Mesendoderm (in vitro differentiated cells): ENCODE measurements at regions not wholly inside any gene's neighbourhood (a gene's known extent, or its start where the extent isn't known, plus 50 kb on each side); places are given as distances from the start of the nearest gene placed in this dataset.
A peak's percentile ranks its signal among the peaks of the same experiment; 100 is the strongest.

ENCODE experiments used
- DNase-seq: peaks from one replicate; pipeline ENCODE4 v3.0.0; 2013
- H2AK5ac ChIP-seq: 2 replicates; pipeline ENCODE4 v1.6.1; 2013; ENCODE audit warnings: low read length, inconsistent platforms
- H2BK120ac ChIP-seq: 2 replicates; pipeline ENCODE4 v1.6.1; 2013; ENCODE audit warnings: low read depth, mild to moderate bottlenecking, low read length, moderate library complexity, mixed read lengths
- H2BK15ac ChIP-seq: replicated peaks from 2 replicates; pipeline ENCODE4 v1.6.1; 2013; ENCODE audit warnings: low read depth, mild to moderate bottlenecking, moderate library complexity
- H2BK5ac ChIP-seq: 2 replicates; pipeline ENCODE4 v1.6.1; 2013; ENCODE audit warnings: low read length, inconsistent platforms
- H3K18ac ChIP-seq: 2 replicates; pipeline ENCODE4 v1.6.1; 2013; ENCODE audit warnings: mild to moderate bottlenecking, low read length, mixed read lengths
- H3K23ac ChIP-seq: one replicate; pipeline ENCODE4 v1.6.1; 2013; ENCODE audit warnings: low read length
- H3K27ac ChIP-seq: 2 replicates; pipeline ENCODE4 v1.5.1; 2013; ENCODE audit warnings: low read depth, mild to moderate bottlenecking, inconsistent platforms, low read length, moderate library complexity
- H3K27me3 ChIP-seq: 2 replicates; pipeline ENCODE4 v1.6.1; 2013; ENCODE audit warnings: low read length, control low read depth, mild to moderate bottlenecking, inconsistent platforms; ENCODE audit not compliant: insufficient read depth, poor library complexity
- H3K36me3 ChIP-seq: 2 replicates; pipeline ENCODE4 v1.6.1; 2013; ENCODE audit warnings: low read length, inconsistent platforms; ENCODE audit not compliant: control insufficient read depth, insufficient read depth
- H3K4ac ChIP-seq: one replicate; pipeline ENCODE4 v1.6.1; 2013; ENCODE audit warnings: low read depth, mild to moderate bottlenecking, low read length, moderate library complexity
- H3K4me1 ChIP-seq: 2 replicates; pipeline ENCODE4 v1.6.1; 2013; ENCODE audit warnings: low read depth, low read length, inconsistent platforms; ENCODE audit not compliant: control insufficient read depth
- H3K4me2 ChIP-seq: 2 replicates; pipeline ENCODE4 v1.6.1; 2013; ENCODE audit warnings: low read length
- H3K4me3 ChIP-seq: 2 replicates; pipeline ENCODE4 v1.5.1; 2013; ENCODE audit warnings: mild to moderate bottlenecking, low read length
- H3K56ac ChIP-seq: one replicate; pipeline ENCODE4 v1.6.1; 2013; ENCODE audit warnings: low read length
- H3K79me1 ChIP-seq: 2 replicates; pipeline ENCODE4 v1.6.1; 2013; ENCODE audit warnings: low read length, inconsistent platforms
- H3K79me2 ChIP-seq: 2 replicates; pipeline ENCODE4 v1.6.1; 2013; ENCODE audit warnings: mild to moderate bottlenecking, low read length; ENCODE audit not compliant: control insufficient read depth, insufficient read depth
- H3K9ac ChIP-seq: 2 replicates; pipeline ENCODE4 v1.6.1; 2013; ENCODE audit warnings: low read length, inconsistent platforms
- H4K5ac ChIP-seq: one replicate; pipeline ENCODE4 v1.6.1; 2013; ENCODE audit warnings: low read length
- H4K8ac ChIP-seq: one replicate; pipeline ENCODE4 v1.6.1; 2013; ENCODE audit warnings: low read depth, mild to moderate bottlenecking, control low read depth, low read length, moderate library complexity
- WGBS: extraction: QIAGEN DNeasy Blood & Tissue Kit; methylation state at CpG from one replicate; pipeline ENCODE4 v1.1.7; 2013; ENCODE audit warnings: low lambda C conversion rate, missing lambda C conversion rate; ENCODE audit not compliant: insufficient coverage; ENCODE audit errors: extremely low coverage; 5-methylcytosine and 5-hydroxymethylcytosine counted together

- no peaks in the 10 kb centered on the region for H3K36me3 ChIP-seq
- H4K5ac ChIP-seq: no peak overlapping the region
- H3K9ac ChIP-seq: no peak overlapping the region
- H3K79me2 ChIP-seq: no peaks in the 10 kb centered on the region
- no CpG with 5 or more reads among the region's 8 CpGs for WGBS
- no peaks in the 10 kb centered on the region for H3K4me1 ChIP-seq
- no peak overlapping the region for H3K4me3 ChIP-seq
- H2BK5ac ChIP-seq: no peak overlapping the region
- H3K79me1 ChIP-seq: no peaks in the 10 kb centered on the region
- H3K18ac ChIP-seq: no peak overlapping the region
- H3K4ac ChIP-seq: no peak overlapping the region
- no peak overlapping the region for H3K23ac ChIP-seq
- H3K27ac ChIP-seq: no peak overlapping the region
- no peak overlapping the region for H2BK120ac ChIP-seq
- H3K4me2 ChIP-seq: no peak overlapping the region
- H2BK15ac ChIP-seq: no peak overlapping the region
- H4K8ac ChIP-seq: no peak overlapping the region
- DNase-seq: peak; percentile 34
- H3K56ac ChIP-seq: no peak overlapping the region
- no peaks in the 10 kb centered on the region for H3K27me3 ChIP-seq
- no peak overlapping the region for H2AK5ac ChIP-seq
Observed at GRCh38 chr6:90444160-90444714, 142.6 kb downstream of the MAP3K7 start.

GRCh38 chr6:90442366-90442765 lies 144.5 kb downstream of the MAP3K7 start:
- Histone ChIP-seq H3K56ac (no peak overlapping the region), H3K23ac (no peak overlapping the region), H3K27ac (no peak overlapping the region), H3K4ac (no peak overlapping the region), H3K18ac (no peak overlapping the region), H4K5ac (no peak overlapping the region), H2AK5ac (no peak overlapping the region), H3K4me1 (no peaks in the 10 kb centered on the region), H2BK5ac (no peak overlapping the region), H3K79me1 (no peaks in the 10 kb centered on the region), H3K79me2 (no peaks in the 10 kb centered on the region), H3K27me3 (no peaks in the 10 kb centered on the region), H4K8ac (no peak overlapping the region), H3K4me3 (no peak overlapping the region), H3K36me3 (no peaks in the 10 kb centered on the region), H3K4me2 (no peak overlapping the region), H2BK120ac (no peak overlapping the region), H2BK15ac (no peak overlapping the region), H3K9ac (no peak overlapping the region)
- no CpG with 5 or more reads among the region's 1 CpG for WGBS
- DNase-seq: no peak

GRCh38 chr6:90440586-90441283 lies 144.1 kb upstream of the BACH2 start:
- H3K4ac ChIP-seq: no peak overlapping the region
- H3K4me1 ChIP-seq: no peaks in the 10 kb centered on the region
- no peak overlapping the region for H4K8ac ChIP-seq
- H3K36me3 ChIP-seq: no peaks in the 10 kb centered on the region
- WGBS: no CpG with 5 or more reads among the region's 8 CpGs
- H3K4me2 ChIP-seq: no peak overlapping the region
- no peak overlapping the region for H2AK5ac ChIP-seq
- no peaks in the 10 kb centered on the region for H3K79me1 ChIP-seq
- H3K56ac ChIP-seq: no peak overlapping the region
- no peak overlapping the region for H3K4me3 ChIP-seq
- H3K9ac ChIP-seq: no peak overlapping the region
- H3K27ac ChIP-seq: no peak overlapping the region
- no peak overlapping the region for H3K23ac ChIP-seq
- no peak overlapping the region for H3K18ac ChIP-seq
- no peaks in the 10 kb centered on the region for H3K27me3 ChIP-seq
- no peaks in the 10 kb centered on the region for H3K79me2 ChIP-seq
- no peak overlapping the region for H2BK5ac ChIP-seq
- no peak for DNase-seq
- no peak overlapping the region for H4K5ac ChIP-seq
- H2BK15ac ChIP-seq: no peak overlapping the region
- no peak overlapping the region for H2BK120ac ChIP-seq

- no CpG with 5 or more reads among the region's 2 CpGs for WGBS
Observed at GRCh38 chr6:90439586-90439985, 142.9 kb upstream of the BACH2 start.

GRCh38 chr6:90436403-90436802 lies 139.8 kb upstream of the BACH2 start:
- no peak overlapping the region for H4K5ac ChIP-seq
- H3K4me1 ChIP-seq: no peaks in the 10 kb centered on the region
- H3K4me2 ChIP-seq: no peak overlapping the region
- no peaks in the 10 kb centered on the region for H3K79me2 ChIP-seq
- no peaks in the 10 kb centered on the region for H3K27me3 ChIP-seq
- H3K4me3 ChIP-seq: no peak overlapping the region
- no peak overlapping the region for H3K4ac ChIP-seq
- no peaks in the 10 kb centered on the region for H3K79me1 ChIP-seq
- no peak overlapping the region for H2BK15ac ChIP-seq
- no peak overlapping the region for H4K8ac ChIP-seq
- H3K56ac ChIP-seq: no peak overlapping the region
- no CpG with 5 or more reads among the region's 1 CpG for WGBS
- no peak overlapping the region for H2BK120ac ChIP-seq
- H2BK5ac ChIP-seq: no peak overlapping the region
- no peak overlapping the region for H3K9ac ChIP-seq
- H3K23ac ChIP-seq: no peak overlapping the region
- no peak overlapping the region for H3K27ac ChIP-seq
- H2AK5ac ChIP-seq: no peak overlapping the region
- no peak overlapping the region for H3K18ac ChIP-seq
- H3K36me3 ChIP-seq: no peaks in the 10 kb centered on the region
- no peak for DNase-seq

More at GRCh38 chr6:90439586-90439985, 142.9 kb upstream of the BACH2 start:
- Histone ChIP-seq H4K8ac (no peak overlapping the region), H3K27ac (no peak overlapping the region), H3K4ac (no peak overlapping the region), H3K18ac (no peak overlapping the region), H2BK120ac (no peak overlapping the region), H3K79me1 (no peaks in the 10 kb centered on the region), H3K79me2 (no peaks in the 10 kb centered on the region), H3K36me3 (no peaks in the 10 kb centered on the region), H3K4me2 (no peak overlapping the region), H2AK5ac (no peak overlapping the region), H3K56ac (no peak overlapping the region), H3K9ac (no peak overlapping the region), H4K5ac (no peak overlapping the region), H3K4me1 (no peaks in the 10 kb centered on the region), H2BK15ac (no peak overlapping the region), H3K4me3 (no peak overlapping the region), H3K27me3 (no peaks in the 10 kb centered on the region), H3K23ac (no peak overlapping the region), H2BK5ac (no peak overlapping the region)
- DNase-seq: no peak
